ENCODE measurements at regions not wholly inside any gene's neighbourhood (a gene's known extent, or its start where the extent isn't known, plus 50 kb on each side); places are given as distances from the start of the nearest gene placed in this dataset.
"Not testable (repeated sequence)": the region's sequence is repeated elsewhere in the genome, so short reads cannot be mapped to it uniquely, and the experiment has no call there.

DNA sequence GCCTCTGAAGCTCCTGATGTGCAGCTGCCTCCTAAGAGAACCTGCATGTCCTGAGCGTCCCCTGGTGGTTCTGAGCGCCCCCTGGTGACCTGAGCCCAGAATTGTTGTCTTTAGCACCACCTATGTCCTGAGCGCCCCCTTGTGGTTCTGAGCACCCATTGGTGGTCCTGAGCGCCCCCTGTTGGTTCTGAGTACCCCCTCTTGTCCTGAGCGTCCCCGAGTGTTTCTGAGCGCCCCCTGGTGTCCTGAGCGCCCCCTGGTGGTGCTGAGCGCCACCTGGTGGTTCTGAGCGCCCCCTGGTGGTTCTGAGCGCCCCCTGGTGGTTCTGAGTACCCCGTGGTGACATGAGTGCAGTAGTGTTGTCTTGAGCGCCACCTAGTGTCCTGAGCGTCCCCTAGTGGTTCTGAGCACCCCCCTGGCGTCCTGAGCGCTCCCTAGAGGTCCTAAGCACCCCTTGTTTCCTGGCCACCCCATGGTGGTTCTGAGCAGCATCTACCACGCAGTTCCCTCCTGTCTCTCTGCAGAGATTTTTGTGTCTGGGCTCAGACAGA is 782.5 kb downstream of the TMEM121 start:
- peak; percentile 78 for DNase-seq

DNA sequence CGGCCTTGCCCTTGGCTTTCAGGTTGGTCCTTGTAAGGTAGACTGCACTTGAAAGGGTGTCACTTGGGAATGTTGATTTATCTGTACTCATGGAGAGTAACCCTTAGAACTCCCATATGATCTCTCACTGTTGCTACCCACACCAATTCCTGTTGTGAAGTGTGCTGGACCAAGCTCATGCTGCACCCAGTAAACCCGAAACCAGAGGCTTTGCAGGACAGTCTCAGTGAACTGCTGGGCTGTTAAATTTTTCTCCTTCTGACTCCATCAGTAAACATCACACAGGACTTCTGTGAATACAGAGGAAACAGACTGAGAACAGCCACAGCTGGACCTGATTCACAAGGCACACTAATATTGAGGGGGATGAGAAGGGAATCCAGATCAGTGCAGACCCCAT is 783.0 kb downstream of the TMEM121 start:
- no peak for DNase-seq

DNA sequence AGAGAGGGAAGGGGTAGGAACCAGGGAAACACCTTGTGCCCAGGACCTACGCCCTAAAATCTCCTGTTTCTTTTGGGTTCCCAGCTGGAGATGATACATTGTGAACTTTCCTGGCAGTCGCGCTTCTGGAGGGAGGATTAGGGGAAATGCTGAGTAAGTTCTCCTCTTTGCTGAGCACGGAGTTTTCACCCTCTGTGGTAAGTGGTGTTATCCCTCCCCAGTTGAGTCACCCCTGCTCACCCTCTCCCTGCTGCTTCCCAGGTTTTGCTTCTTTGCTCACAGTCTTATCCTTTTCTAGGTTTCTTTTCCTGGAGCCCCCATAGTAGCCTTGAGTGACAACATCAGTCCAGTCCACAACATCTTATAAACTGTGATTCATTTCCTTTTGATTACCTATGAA is 789.1 kb downstream of the TMEM121 start:
- no peak for DNase-seq

DNA sequence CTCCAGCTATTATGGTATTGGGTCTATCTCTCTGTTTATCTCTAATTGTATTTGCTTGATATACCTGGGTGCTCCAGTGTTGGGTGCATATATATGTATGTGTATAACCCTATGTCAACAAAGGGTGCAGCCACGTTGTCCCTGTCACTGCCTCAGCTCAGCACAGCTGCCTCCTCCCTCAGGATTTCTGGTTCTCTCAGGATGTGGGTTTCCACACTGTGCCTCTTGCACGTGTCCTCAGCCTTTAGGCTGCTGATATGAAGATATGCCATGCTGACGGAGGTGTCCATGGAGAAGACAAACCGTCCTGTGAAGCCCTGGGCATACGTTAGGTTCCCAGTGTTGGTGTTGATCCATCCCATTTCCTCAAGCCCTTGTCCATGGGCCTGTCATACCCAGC is 791.2 kb downstream of the TMEM121 start:
- DNase-seq: no peak

DNA sequence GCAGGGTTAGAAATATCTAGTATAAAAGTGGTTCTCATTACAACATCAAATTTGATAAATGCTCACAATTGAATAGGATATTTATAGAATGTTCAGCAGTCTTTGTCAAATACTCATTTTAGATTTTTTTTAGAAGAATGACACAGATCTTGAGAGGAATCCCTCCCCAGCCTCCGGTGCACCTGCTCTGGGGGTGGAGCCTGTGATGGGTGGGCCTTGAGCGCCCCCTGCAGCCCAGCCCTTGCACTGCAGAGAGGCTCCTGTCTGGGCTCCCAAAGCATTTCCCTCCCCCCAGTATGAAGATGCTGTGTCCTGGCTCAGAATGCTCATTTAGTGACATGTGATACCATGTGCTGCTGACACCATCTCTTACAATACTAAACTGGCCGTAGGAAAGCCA is 792.3 kb downstream of the TMEM121 start:
- peak; percentile 56 for DNase-seq

DNA sequence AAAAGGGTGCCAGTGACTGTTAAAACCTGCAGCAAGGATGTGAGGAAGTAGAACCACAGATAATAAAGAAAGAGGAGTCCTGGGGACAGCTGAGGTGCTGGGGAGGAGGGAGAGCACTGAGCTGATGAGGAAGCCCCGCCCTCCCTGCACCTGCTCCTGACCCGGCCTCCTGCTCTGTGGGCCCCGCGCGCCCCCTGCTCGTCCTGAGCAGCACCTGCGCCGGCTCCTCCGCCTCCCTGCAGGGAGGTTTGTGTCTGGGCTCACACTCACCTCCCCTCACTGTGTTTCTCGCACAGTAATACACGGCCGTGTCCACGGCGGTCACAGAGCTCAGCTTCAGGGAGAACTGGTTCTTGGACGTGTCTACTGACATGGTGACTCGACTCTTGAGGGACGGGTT is 797.6 kb downstream of the TMEM121 start:
- peak; percentile 11 for DNase-seq

DNA sequence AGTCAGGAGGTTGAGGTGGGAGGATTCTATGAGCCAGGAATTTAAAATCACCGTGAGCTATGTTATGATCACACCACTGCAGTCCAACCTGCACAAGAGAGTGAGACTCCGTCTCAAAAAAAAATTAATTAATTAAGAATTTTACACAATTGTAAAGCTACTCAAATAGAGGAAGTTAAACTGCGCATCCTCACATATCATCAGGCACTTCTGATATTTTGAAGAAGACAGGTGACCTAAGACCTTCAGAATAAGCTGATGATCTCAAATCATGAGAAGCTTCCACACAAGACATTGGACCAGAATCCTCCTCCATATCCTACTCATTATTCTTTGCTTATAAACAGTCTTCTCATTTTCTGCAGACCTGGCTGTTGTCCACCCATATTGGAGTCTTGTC is 800.9 kb downstream of the TMEM121 start:
- DNase-seq: no peak

DNA sequence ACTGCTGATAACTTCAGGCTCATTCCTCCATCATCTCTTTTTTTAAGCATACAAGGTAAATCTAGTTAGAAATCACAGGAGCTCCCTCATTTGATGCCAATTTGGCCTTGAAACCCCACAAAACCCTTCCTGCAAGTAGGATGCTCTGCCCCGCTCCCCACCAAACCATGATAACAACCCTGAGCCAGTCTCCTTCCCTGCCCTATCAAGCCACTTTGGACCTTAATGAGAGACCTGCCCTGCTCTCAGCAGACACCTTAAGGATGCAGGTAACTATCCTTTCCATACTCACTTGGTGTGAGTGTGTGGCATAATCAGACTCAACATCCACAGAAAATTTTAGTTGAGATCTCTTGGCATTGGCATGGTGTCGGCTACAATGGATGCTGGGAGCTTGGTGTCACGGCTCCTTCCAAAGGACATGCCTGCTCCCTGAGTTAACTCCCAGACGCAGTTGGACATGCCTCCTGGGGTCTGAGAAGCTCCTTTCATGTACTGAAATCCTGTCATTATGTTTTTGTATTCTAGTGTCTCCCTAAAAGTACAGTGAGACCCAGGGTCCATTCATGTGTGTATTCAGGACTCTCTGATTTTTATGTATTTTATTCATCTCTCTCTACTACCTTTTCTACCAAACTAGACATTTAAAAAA is 801.4 kb downstream of the TMEM121 start:
- not testable (repeated sequence) for DNase-seq

DNA sequence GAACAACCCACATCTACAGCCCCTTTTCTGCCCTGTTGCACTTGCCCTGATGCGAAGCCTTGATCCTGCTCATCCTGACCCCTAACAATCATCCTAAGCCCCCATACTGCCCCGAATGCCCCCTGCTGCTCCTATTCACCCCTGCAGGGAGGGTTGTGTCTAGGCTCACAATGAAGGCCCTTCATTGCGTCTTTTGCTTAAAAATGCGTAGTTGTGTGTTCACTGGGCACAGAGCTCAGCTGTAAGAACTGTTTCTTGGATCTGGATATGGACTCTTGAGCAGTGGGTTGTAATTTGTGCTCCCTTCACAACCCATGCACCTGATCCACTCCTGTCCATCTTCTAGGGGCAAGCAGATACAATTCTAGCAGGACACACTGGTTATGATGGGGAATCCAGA is 802.9 kb downstream of the TMEM121 start:
- DNase-seq: not testable (repeated sequence)

DNA sequence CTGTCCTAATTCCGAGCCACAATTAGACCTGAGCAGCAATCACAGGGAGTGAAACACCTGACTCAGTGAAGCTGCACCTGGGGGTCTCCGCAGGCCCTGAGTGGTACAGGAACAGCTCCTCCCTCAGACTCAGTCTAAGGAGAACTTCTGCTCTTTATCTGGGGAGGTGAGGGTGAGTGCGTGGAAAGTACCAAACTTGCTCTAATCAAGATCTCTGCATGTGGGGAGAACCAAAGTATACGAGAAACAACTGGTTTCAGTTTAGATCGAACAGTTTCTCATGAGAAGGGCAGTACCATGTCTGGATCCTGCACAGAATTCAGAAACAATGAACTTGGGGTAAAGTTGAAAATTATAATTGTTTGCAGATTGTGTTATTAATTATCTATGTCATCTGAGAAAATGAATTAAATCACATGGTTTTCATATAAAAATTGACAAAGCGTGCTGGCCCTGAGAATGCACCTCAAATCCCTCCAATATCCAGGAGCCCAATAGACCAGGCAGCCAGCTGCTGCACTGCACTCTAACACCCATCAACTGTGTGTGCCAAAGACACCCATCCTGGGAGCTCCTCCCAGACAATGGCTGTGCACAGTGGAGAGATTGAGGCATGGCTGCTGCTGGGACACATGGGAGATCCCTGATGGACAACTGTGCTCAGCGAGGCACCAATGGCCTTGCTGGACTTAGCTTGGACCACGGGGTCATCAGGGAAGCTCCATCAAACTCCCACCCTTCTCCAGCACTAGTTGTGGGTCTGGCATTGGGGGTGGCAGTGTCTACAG is 803.8 kb downstream of the TMEM121 start:
- DNase-seq: not testable (repeated sequence)

DNA sequence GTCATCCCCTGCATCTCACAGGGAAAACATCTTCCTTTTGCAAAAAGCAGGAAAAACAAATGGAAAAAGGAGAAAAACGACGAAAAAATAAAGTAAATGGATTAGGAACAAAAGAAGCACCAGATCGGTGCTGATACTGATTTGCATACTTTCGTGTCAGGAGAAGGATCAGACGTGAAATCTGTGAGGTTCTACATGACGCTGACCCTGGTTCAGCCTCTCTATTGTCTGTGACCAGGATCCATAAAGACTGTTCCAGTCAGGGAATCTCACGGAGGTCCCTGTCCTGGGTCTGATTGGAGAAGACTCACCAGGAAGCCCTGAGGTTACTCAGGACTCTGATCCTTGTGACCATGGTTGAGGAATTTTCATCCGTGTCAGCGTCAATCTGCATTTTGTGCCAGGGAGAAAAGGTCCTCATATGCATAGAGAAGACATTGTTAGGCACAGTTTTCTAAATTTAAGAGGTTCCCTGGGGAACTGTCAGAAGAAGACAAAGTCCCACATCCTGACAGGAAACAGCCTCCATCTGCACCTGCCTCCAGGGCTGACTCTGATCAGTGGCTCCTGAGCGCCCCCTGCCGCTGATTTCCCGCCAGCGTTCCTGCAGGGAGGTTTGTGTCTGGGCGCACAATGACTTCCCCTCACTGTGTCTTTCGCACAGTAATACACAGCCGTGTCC is 808.2 kb downstream of the TMEM121 start:
- DNase-seq: peak; percentile 59

DNA sequence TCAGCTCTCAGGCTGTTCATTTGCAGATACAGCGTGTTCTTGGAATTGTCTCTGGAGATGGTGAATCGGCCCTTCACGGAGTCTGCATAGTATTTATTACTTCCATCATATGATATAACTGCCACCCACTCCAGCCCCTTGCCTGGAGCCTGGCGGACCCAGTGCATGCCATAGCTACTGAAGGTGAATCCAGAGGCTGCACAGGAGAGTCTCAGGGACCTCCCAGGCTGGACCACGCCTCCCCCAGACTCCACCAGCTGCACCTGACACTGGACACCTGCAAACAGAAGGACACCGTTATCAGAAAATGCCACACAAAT is 808.7 kb downstream of the TMEM121 start:
- not testable (repeated sequence) for DNase-seq

DNA sequence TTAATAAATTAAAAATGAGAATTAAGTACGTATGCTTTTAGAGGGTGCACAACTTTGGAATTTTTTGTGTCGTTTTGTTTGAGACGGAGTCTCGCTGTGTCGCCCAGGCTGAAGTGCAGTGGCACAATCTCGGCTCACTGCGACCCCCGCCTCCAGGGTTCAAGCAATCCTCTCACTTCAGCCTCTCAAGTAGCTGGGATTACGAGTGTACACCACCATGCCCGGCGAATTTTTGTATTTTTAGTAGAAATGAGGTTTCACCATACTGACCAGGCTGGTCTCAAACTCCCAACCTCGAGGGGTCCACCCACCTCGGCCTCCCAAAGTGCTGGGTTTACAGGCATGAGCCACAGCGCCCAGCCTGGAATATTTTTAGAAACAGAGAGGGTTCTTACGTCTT is 812.4 kb downstream of the TMEM121 start:
- not testable (repeated sequence) for DNase-seq

DNA sequence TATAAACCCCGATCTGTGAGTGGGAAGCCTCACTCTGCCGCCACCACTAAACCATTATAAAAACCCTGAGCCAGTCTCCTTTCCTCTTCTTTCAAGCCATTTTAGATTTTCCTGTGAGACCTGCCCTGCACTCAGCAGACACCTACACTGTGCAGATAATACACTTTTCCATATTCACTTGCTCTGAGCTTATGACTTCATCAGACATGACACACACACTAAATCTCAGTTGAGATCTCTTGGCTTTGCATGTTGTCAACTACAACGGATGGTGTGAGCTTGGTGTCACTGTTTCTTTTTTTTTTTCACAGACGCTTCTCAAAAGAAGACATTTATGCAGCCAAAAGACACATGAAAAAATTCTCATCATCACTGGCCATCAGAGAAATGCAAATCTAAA is 814.3 kb downstream of the TMEM121 start:
- DNase-seq: not testable (repeated sequence)

DNA sequence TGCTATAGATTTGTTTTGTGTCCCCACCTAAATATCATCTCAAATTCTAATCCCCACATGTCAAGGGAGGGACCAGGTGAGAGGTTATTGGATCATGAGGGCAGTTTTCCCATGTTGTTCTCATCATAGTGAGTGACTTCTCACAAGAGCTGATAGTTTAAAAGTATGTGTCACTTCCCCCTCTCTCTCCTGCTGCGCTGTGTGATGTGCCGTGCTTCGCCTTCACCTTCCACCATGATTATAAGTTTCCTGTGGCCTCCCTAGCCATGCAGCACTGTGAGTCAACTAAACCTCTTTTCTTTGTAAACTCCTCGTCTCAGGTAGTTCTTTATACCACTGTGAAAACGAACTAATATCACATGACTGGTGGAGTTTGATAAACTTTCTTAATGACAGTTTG is 814.8 kb downstream of the TMEM121 start:
- DNase-seq: not testable (repeated sequence)

DNA sequence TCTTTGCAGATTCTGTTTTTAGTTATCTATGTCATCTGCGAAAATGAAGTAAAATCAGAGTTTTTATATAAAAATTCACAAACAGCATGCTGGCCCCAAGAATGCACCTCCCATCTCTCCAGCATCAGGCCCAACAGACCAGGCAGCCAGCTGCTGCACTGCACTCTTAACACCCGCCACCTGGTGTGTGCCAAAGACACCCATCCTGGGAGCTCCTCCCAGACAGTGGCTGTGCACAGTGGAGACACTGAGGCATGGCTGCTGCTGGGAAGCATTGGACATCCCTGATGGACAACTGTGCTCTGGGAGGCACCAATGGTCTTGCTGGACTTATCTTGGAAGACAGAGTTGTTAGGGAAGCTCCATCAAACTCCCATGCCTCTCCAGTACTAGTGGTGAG is 817.2 kb downstream of the TMEM121 start:
- DNase-seq: no peak

DNA sequence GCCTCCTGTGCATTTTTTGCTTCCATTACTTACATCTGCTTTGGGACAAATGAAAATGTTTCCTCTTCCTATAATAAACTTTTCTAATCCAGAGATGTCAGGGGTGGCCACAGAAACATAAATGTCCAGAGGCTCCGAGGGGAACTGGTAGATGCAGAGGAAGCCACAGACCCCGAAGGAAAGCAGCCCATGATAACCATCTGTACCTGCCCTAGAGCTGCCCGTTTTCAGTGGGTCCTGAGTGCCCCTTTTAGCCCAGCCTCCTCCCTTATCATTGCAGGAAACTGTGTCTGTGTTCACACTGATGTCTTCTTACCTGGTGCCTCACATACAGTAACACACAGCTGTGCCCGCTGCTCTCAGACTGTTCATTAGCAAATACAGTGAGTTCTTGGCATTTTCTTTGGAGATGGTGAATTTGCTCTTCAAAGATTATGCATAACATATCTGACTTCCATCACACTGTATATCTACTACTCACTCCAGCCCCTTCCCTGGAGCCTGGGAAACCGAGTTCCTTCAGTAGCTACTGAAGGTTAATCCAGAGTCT is 817.8 kb downstream of the TMEM121 start:
- DNase-seq: not testable (repeated sequence)

DNA sequence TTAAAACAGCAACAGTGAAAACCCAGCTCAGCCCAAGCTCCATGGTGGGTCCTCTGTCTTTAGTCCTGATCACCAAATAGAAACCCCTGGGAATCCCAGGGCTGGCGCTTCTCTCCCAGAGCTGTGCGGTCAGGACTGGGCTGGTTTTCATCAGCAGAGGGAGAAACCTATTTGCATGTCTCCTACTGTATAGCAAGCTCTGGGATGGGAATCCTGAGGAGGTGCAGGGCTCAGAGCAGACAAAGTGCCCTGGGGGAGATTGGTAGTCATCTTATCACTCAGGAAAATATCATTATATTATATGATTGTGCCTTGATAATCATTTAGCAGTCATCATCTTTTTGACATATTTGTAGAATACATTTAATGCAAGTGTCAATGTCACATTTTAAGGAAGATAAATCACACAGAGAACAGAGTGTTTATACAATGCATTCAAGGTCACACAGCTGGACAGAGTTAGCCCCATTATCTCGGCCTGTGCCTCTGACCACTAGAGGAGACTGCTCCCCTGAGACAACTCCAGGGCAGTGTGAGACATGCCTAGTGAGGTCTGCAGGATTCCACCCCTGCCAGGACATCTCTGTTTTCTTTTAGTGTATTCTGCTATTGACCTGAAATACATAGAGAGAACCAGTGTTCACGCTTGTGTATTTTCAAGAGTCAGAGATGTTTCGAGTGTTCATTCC is 818.6 kb downstream of the TMEM121 start:
- DNase-seq: not testable (repeated sequence)

DNA sequence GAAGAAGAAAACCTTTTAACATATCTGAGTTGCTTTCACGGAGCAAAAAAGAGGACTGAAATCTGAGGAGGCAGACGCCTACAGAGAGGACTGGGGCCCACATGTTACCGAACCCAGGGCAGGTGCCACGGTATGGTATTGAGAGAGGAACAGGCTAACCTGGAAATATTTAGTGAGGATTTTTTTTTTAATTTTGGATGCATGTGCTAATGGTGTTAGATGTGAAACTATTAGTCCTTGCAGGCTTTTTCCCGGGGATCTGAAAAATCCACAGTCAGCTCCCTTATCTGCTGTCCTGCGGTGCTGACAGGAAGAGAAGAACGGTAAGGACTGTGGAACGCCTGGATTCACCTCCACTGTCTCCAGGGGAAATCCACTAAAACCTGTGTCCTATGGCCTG is 819.7 kb downstream of the TMEM121 start:
- no peak for DNase-seq

DNA sequence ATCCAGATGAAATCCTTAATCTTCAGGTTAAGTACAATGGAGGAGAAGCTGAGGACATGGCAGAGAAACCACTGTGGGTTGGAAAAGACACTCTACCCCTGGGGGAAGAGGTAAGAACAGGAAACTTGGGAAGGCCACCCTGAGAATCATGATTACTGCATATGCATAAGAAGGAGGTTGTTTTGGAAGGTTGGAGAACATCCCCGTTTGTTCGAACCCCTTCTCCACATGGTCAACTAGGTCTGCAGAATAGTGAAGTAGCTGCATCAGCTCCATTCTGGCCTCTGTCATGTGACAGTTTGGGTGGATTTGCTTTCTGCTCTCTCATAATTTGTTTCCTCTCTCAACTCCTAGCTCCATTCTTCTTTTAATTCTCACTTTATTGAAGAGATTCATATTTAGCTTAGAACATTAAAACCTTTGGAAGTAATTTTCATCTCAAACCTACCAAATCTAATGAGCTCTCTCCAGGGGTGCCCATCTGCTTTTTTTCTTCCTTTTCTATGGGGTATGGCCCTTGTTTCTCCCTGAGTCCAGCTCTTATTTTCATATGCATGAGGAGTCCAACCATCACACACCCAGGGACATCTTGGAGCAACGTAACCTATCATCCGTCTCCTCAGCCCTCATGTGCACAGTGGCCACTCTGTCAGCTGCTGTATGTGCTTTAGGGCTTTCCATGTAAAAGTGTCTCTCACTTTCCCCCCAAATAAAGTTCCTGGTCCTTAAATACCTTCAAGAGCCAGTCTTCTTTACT is 820.3 kb downstream of the TMEM121 start:
- no peak for DNase-seq

DNA sequence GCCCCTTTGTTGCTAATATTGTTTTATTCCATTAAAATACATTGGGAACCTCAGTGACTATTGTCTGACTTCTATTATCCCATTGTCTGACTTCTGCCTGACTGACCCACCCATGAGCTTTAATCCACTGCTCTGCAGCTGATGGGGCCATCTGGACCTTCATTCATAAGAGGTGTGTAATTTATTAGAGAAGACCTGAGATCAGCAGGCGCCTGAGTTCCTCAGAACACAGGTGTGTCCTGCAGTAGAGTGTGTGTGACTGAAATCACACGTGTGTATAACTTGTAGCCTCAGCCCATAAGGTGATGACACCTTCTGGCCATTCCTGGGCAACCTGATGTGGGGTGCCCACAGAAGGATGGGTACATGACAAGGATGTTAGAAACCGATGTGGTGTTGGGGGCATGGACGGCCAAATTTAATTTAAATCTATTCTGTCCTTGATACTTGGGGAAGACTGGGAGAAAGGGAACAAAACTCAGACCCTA is 821.0 kb downstream of the TMEM121 start:
- no peak for DNase-seq
